Neural cell (in vitro differentiated cells): ENCODE measurements at regions not wholly inside any gene's neighbourhood (a gene's known extent, or its start where the extent isn't known, plus 50 kb on each side); places are given as distances from the start of the nearest gene placed in this dataset.

Experiments used
- POLR2AphosphoS5 ChIP-seq: IDR thresholded peaks from 2 replicates; pipeline ENCODE4 v1.6.1; 2012
- TF ChIP-seq, protein P1 (sequence below): fragments of 450-650 bp; IDR thresholded peaks from 2 replicates; pipeline ENCODE4 v1.5.1; 2014; ENCODE audit warnings: antibody characterized with exemption, mild to moderate bottlenecking, moderate library complexity; ENCODE audit not compliant: poor library complexity, severe bottlenecking

DNA sequence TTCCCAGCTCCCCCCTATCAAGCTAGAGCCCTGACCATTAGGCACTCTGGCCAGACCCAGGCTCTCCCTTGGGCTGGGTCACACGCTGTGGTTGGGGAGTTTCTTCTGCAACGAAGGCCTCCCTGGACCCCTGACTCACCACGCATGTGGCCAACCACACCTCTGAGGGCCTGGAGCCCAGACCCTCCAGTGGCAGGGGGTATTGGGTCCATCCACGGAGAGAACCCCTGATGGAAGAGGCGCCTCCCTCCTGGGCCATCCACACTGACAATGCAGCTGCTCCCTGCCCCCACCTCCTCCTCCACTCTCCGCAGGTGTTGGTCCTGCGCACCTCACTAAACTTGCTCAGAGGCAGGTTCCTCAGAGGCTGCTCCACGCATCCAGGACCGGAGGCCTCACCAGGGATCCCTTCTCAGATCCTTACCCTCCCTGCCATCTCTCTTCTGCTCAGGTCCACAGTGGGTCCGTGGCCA is 125.4 kb downstream of the RNASET2 start:
- TF ChIP-seq, protein P1, sequence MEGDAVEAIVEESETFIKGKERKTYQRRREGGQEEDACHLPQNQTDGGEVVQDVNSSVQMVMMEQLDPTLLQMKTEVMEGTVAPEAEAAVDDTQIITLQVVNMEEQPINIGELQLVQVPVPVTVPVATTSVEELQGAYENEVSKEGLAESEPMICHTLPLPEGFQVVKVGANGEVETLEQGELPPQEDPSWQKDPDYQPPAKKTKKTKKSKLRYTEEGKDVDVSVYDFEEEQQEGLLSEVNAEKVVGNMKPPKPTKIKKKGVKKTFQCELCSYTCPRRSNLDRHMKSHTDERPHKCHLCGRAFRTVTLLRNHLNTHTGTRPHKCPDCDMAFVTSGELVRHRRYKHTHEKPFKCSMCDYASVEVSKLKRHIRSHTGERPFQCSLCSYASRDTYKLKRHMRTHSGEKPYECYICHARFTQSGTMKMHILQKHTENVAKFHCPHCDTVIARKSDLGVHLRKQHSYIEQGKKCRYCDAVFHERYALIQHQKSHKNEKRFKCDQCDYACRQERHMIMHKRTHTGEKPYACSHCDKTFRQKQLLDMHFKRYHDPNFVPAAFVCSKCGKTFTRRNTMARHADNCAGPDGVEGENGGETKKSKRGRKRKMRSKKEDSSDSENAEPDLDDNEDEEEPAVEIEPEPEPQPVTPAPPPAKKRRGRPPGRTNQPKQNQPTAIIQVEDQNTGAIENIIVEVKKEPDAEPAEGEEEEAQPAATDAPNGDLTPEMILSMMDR: no peak
- TF ChIP-seq POLR2AphosphoS5: no peak
